ENCODE measurements at regions not wholly inside any gene's neighbourhood (a gene's known extent, or its start where the extent isn't known, plus 50 kb on each side); places are given as distances from the start of the nearest gene placed in this dataset.
A peak's percentile ranks its signal among the peaks of the same experiment; 100 is the strongest.

- dilution Hi-C loops (cut with MboI; ENCODE audit: extremely low pct_ligation_motif_present, low sequenced_read_pairs) = no loop called here
- peak; percentile 84 for DNase-seq (ENCODE audit: low read depth, low spot score)
Observed at GRCh38 chr15:62901909-62902546, 140.5 kb upstream of the TPM1 start.

DNA sequence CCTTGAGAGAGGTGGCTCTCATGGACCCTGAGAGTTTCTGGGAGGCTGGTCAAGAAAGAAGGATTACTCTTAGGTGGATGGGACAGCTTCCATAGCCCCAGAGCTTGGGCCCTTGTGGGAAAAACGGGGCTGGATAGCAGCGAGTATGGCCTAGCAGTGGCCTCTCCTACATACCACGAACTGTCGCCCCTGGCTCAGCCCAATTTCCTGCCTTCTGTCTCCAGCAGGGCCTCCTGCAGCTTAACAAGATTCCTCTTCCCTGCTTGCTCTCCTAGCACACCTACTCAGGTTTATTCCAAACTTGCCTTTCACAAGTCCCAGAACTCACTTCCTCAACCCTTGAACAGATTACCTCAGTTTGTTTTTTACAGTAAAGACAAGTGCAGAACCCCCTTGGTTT is 139.7 kb upstream of the TPM1 start:
- Histone ChIP-seq H3K27ac (ENCODE audit: control insufficient read depth, insufficient read depth, low read length) (no peak overlapping the region), H3K9me1 (ENCODE audit: control insufficient read depth, extremely low read depth, insufficient read depth, low read length) (no peaks in the 10 kb centered on the region), H3K27me3 (ENCODE audit: control insufficient read depth, extremely low read depth, insufficient read depth, low read length) (no peaks in the 10 kb centered on the region), H3K36me3 (ENCODE audit: control insufficient read depth in 2 of 2, extremely low read depth in 1 of 2, insufficient read depth in 2 of 2, low read length in 2 of 2) (no peaks in the 10 kb centered on the region), H3K4me3 (ENCODE audit: control insufficient read depth in 2 of 3, extremely low read depth in 1 of 3, insufficient read depth in 2 of 3, low read depth in 1 of 3, low read length in 3 of 3) (no peak overlapping the region), H2AFZ (ENCODE audit: control insufficient read depth, low read length) (no peak overlapping the region), H3K9me3 (ENCODE audit: control insufficient read depth, low read depth, low read length) (no peaks in the 10 kb centered on the region), H3K4me1 (ENCODE audit: control insufficient read depth, extremely low read depth, insufficient read depth, low read length) (peaks cover 20% of the 10 kb centered on the region), H3K79me2 (ENCODE audit: control insufficient read depth, insufficient read depth, low read length) (no peaks in the 10 kb centered on the region), H3K9ac (ENCODE audit: control insufficient read depth, extremely low read depth, insufficient read depth, low read length) (no peak overlapping the region), H3K4me2 (ENCODE audit: control insufficient read depth, extremely low read depth, insufficient read depth, low read depth, low read length) (no peak overlapping the region), H4K20me1 (ENCODE audit: control insufficient read depth, extremely low read depth, insufficient read depth, low read length) (no peaks in the 10 kb centered on the region)
- dilution Hi-C loops (cut with MboI; ENCODE audit: extremely low pct_ligation_motif_present, low sequenced_read_pairs) = no loop called here
- DNase-seq (ENCODE audit: low read depth, low spot score) = no peak
- TF ChIP-seq EZH2 (IDR thresholded peaks at IDR 0.05; ENCODE audit: low read length) (no peak), CTCF (optimal IDR thresholded peaks at IDR 0.05 in 1 of 3, IDR thresholded peaks at IDR 0.05 in 1 of 3, conservative IDR thresholded peaks at IDR 0.05 in 1 of 3; ENCODE audit: extremely low read depth in 1 of 3, insufficient read depth in 2 of 3, low read length in 3 of 3) (no peak)
- FAIRE-seq = no peak

More at GRCh38 chr15:62901909-62902546, 140.5 kb upstream of the TPM1 start:
- Histone ChIP-seq H3K9me1 (ENCODE audit: control insufficient read depth, extremely low read depth, insufficient read depth, low read length) (no peaks in the 10 kb centered on the region), H3K27me3 (ENCODE audit: control insufficient read depth, extremely low read depth, insufficient read depth, low read length) (no peaks in the 10 kb centered on the region), H3K79me2 (ENCODE audit: control insufficient read depth, insufficient read depth, low read length) (no peaks in the 10 kb centered on the region), H4K20me1 (ENCODE audit: control insufficient read depth, extremely low read depth, insufficient read depth, low read length) (no peaks in the 10 kb centered on the region), H3K4me3 (ENCODE audit: control insufficient read depth in 2 of 3, extremely low read depth in 1 of 3, insufficient read depth in 2 of 3, low read depth in 1 of 3, low read length in 3 of 3) (no peak overlapping the region), H3K9me3 (ENCODE audit: control insufficient read depth, low read depth, low read length) (no peaks in the 10 kb centered on the region), H3K27ac (ENCODE audit: control insufficient read depth, insufficient read depth, low read length) (no peak overlapping the region), H3K36me3 (ENCODE audit: control insufficient read depth in 2 of 2, extremely low read depth in 1 of 2, insufficient read depth in 2 of 2, low read length in 2 of 2) (no peaks in the 10 kb centered on the region), H3K9ac (ENCODE audit: control insufficient read depth, extremely low read depth, insufficient read depth, low read length) (no peak overlapping the region), H3K4me2 (ENCODE audit: control insufficient read depth, extremely low read depth, insufficient read depth, low read depth, low read length) (no peak overlapping the region), H3K4me1 (ENCODE audit: control insufficient read depth, extremely low read depth, insufficient read depth, low read length) (peaks cover 26% of the 10 kb centered on the region), H2AFZ (ENCODE audit: control insufficient read depth, low read length) (no peak overlapping the region)
- TF ChIP-seq EZH2 (IDR thresholded peaks at IDR 0.05; ENCODE audit: low read length) = no peak
- TF ChIP-seq CTCF (optimal IDR thresholded peaks at IDR 0.05 in 1 of 3, IDR thresholded peaks at IDR 0.05 in 1 of 3, conservative IDR thresholded peaks at IDR 0.05 in 1 of 3; ENCODE audit: extremely low read depth in 1 of 3, insufficient read depth in 2 of 3, low read length in 3 of 3) = no peak
- FAIRE-seq = peak; percentile 85

Data from keratinocyte (primary cell).